H9 (cell line): ENCODE measurements at regions not wholly inside any gene's neighbourhood (a gene's known extent, or its start where the extent isn't known, plus 50 kb on each side); places are given as distances from the start of the nearest gene placed in this dataset.

Source experiments
- DNase-seq: peaks from one replicate; pipeline ENCODE4 v3.0.0-alpha.2; 2017
- H2AFZ ChIP-seq: one replicate; pipeline ENCODE4 v1.6.1; 2013; ENCODE audit warnings: mild to moderate bottlenecking, low read length, control low read depth, moderate library complexity
- H2AK5ac ChIP-seq: 2 replicates; pipeline ENCODE4 v1.6.1; 2013; ENCODE audit warnings: low read length, control low read depth, mixed read lengths; ENCODE audit not compliant: insufficient read length
- H2BK120ac ChIP-seq: one replicate; pipeline ENCODE4 v1.6.1; 2013; ENCODE audit warnings: low read depth, mild to moderate bottlenecking, low read length, control low read depth, inconsistent platforms; ENCODE audit not compliant: poor library complexity, severe bottlenecking
- H2BK12ac ChIP-seq: 2 replicates; pipeline ENCODE4 v1.6.1; 2013; ENCODE audit warnings: low read length, control low read depth, mixed read lengths, low read depth; ENCODE audit not compliant: insufficient read length
- H2BK15ac ChIP-seq: 2 replicates; pipeline ENCODE4 v1.6.1; 2013; ENCODE audit warnings: low read depth, low read length, control low read depth
- H2BK20ac ChIP-seq: one replicate; pipeline ENCODE4 v1.6.1; 2013; ENCODE audit warnings: low read depth, mild to moderate bottlenecking, low read length, control low read depth, inconsistent platforms; ENCODE audit not compliant: poor library complexity, severe bottlenecking
- H2BK5ac ChIP-seq: 2 replicates; pipeline ENCODE4 v1.6.1; 2013; ENCODE audit warnings: low read length, control low read depth, mixed read lengths; ENCODE audit not compliant: insufficient read length
- H3K14ac ChIP-seq: 2 replicates; pipeline ENCODE4 v1.6.1; 2013; ENCODE audit warnings: low read length, control low read depth; ENCODE audit not compliant: insufficient read depth
- H3K18ac ChIP-seq: 2 replicates; pipeline ENCODE4 v1.6.1; 2013; ENCODE audit warnings: low read depth, mild to moderate bottlenecking, mixed read lengths, low read length, control low read depth; ENCODE audit not compliant: insufficient read length
- H3K23ac ChIP-seq: 2 replicates; pipeline ENCODE4 v1.6.1; 2013; ENCODE audit warnings: low read length, control low read depth, mixed read lengths, low read depth; ENCODE audit not compliant: insufficient read length
- H3K23me2 ChIP-seq: 2 replicates; pipeline ENCODE4 v1.6.1; 2013; ENCODE audit warnings: low read depth, mild to moderate bottlenecking, mixed read lengths, low read length, control low read depth; ENCODE audit not compliant: insufficient read length, poor library complexity, severe bottlenecking
- H3K27ac ChIP-seq: 2 replicates; pipeline ENCODE4 v1.5.1; 2013; ENCODE audit warnings: low read length, control low read depth, mixed read lengths, low read depth; ENCODE audit not compliant: insufficient read length
- H3K27me3 ChIP-seq: 2 replicates; pipeline ENCODE4 v1.6.1; 2013; ENCODE audit warnings: low read length, control low read depth, inconsistent platforms; ENCODE audit not compliant: insufficient read depth
- H3K4ac ChIP-seq: 2 replicates; pipeline ENCODE4 v1.6.1; 2013; ENCODE audit warnings: low read depth, mild to moderate bottlenecking, control low read depth, inconsistent platforms, low read length, moderate library complexity
- H3K4me1 ChIP-seq: 2 replicates; pipeline ENCODE4 v1.6.1; 2013; ENCODE audit warnings: low read length, control low read depth, inconsistent platforms; ENCODE audit not compliant: insufficient read depth
- H3K4me2 ChIP-seq: 2 replicates; pipeline ENCODE4 v1.6.1; 2013; ENCODE audit warnings: low read length, control low read depth, mixed read lengths; ENCODE audit not compliant: insufficient read length, insufficient read depth
- H3K56ac ChIP-seq: 2 replicates; pipeline ENCODE4 v1.6.1; 2013; ENCODE audit warnings: low read depth, mild to moderate bottlenecking, mixed read lengths, low read length, control low read depth; ENCODE audit not compliant: insufficient read length
- H3K79me1 ChIP-seq: 2 replicates; pipeline ENCODE4 v1.6.1; 2013; ENCODE audit warnings: low read depth, mild to moderate bottlenecking, moderate library complexity, low read length, control low read depth, inconsistent platforms; ENCODE audit not compliant: insufficient read depth, poor library complexity, severe bottlenecking
- H3K79me2 ChIP-seq: 2 replicates; pipeline ENCODE4 v1.6.1; 2013; ENCODE audit warnings: low read length, control low read depth, inconsistent platforms; ENCODE audit not compliant: insufficient read depth
- H3K9ac ChIP-seq: 2 replicates; pipeline ENCODE4 v1.6.1; 2013; ENCODE audit warnings: low read length, control low read depth, mixed read lengths; ENCODE audit not compliant: insufficient read length; ENCODE audit errors: extremely low read depth
- H3K9me3 ChIP-seq: one replicate; pipeline ENCODE4 v1.6.1; 2013; ENCODE audit warnings: low read depth, low read length, inconsistent platforms; ENCODE audit not compliant: control insufficient read depth
- H3T11ph ChIP-seq: one replicate; pipeline ENCODE4 v1.6.1; 2013; ENCODE audit warnings: mild to moderate bottlenecking, low read length, control low read depth, inconsistent platforms
- H4K20me1 ChIP-seq: one replicate; pipeline ENCODE4 v1.6.1; 2013; ENCODE audit not compliant: control insufficient read depth, insufficient read length, insufficient read depth
- H4K5ac ChIP-seq: 2 replicates; pipeline ENCODE4 v1.6.1; 2013; ENCODE audit warnings: low read depth, mild to moderate bottlenecking, mixed read lengths, low read length, control low read depth; ENCODE audit not compliant: insufficient read length
- H4K8ac ChIP-seq: replicated peaks from 2 replicates; pipeline ENCODE4 v1.6.1; 2013; ENCODE audit warnings: low read length, control low read depth, mixed read lengths, low read depth; ENCODE audit not compliant: insufficient read length
- H4K91ac ChIP-seq: 2 replicates; pipeline ENCODE4 v1.6.1; 2013; ENCODE audit warnings: low read depth, mild to moderate bottlenecking, moderate library complexity, mixed read lengths, low read length, control low read depth; ENCODE audit not compliant: insufficient read length
- H3K27ac Mint-ChIP-seq, 3 experiments: 2 replicates in 2 of 3; 3 replicates in 1 of 3; pipeline ENCODE4 v1.8.0; 2020 to 2021; ENCODE audit warnings: mixed read lengths in 3 of 3, mild to moderate bottlenecking in 1 of 3, moderate library complexity in 1 of 3
- H3K27me3 Mint-ChIP-seq: 2 replicates; pipeline ENCODE4 v1.8.0; 2021; ENCODE audit warnings: low read depth, mild to moderate bottlenecking, moderate library complexity, mixed read lengths
- H3K36me3 Mint-ChIP-seq, 3 experiments: 2 replicates in 2 of 3; 3 replicates in 1 of 3; pipeline ENCODE4 v1.8.0; 2020 to 2021; ENCODE audit warnings: low read depth in 3 of 3, mixed read lengths in 3 of 3; ENCODE audit not compliant: insufficient read depth in 1 of 3
- H3K4me1 Mint-ChIP-seq, 2 experiments: 2 replicates each; pipeline ENCODE4 v1.8.0; 2020; ENCODE audit warnings: mixed read lengths in 2 of 2
- H3K4me3 Mint-ChIP-seq, 2 experiments: 2 replicates in 1 of 2; 3 replicates in 1 of 2; pipeline ENCODE4 v1.8.0; 2020 to 2021; ENCODE audit warnings: mild to moderate bottlenecking in 2 of 2, mixed read lengths in 2 of 2, moderate library complexity in 1 of 2
- H3K9me3 Mint-ChIP-seq, 2 experiments: 2 replicates in 1 of 2; 3 replicates in 1 of 2; pipeline ENCODE4 v1.8.0; 2020; ENCODE audit warnings: mild to moderate bottlenecking in 2 of 2, mixed read lengths in 2 of 2, moderate library complexity in 1 of 2
- WGBS: extraction: QIAGEN DNeasy Blood & Tissue Kit; methylation state at CpG from one replicate; pipeline ENCODE4 v1.1.7; 2013; ENCODE audit warnings: missing lambda C conversion rate, low lambda C conversion rate, mixed read lengths; ENCODE audit not compliant: insufficient read length; ENCODE audit errors: extremely low coverage; 5-methylcytosine and 5-hydroxymethylcytosine counted together
- TF ChIP-seq, protein P1 (sequence below): fragments of 200-600 bp; sonication (generic); conservative IDR thresholded peaks from 3 replicates; pipeline ENCODE4 v1.8.0; 2021; ENCODE audit warnings: antibody characterized with exemption, mild to moderate bottlenecking

- Histone ChIP-seq H3K9me3 (no peaks in the 10 kb centered on the region), H3K23me2 (peaks cover 13% of the 10 kb centered on the region), H4K8ac (no peak overlapping the region), H3K4me2 (peak overlapping the region; percentile 78), H3K27ac (no peak overlapping the region), H3K56ac (no peak overlapping the region), H2AK5ac (no peak overlapping the region), H3K79me2 (no peaks in the 10 kb centered on the region), H4K91ac (no peak overlapping the region), H3K18ac (no peak overlapping the region), H2BK5ac (no peak overlapping the region), H2BK15ac (no peak overlapping the region), H3K79me1 (no peaks in the 10 kb centered on the region), H2AFZ (no peak overlapping the region), H2BK20ac (no peak overlapping the region), H4K20me1 (no peaks in the 10 kb centered on the region), H3K9ac (no peak overlapping the region), H4K5ac (no peak overlapping the region), H3K23ac (no peak overlapping the region), H3K27me3 (no peaks in the 10 kb centered on the region), H3T11ph (no peak overlapping the region), H2BK12ac (no peak overlapping the region), H3K4ac (no peak overlapping the region), H3K14ac (no peak overlapping the region), H2BK120ac (no peak overlapping the region), H3K4me1 (peaks cover 3% of the 10 kb centered on the region; the same call in 1 of the 2 replicates)
- WGBS, result no CpG with 5 or more reads among the region's 4 CpGs
- Mint-ChIP-seq H3K4me1 (peaks cover 15 to 20% of the 10 kb centered on the region in 2 experiments), H3K9me3 (no peaks in the 10 kb centered on the region; a peak in 3 of 5 replicates), H3K36me3 (no peaks in the 10 kb centered on the region), H3K27me3 (peaks cover 4% of the 10 kb centered on the region), H3K27ac (peak overlapping the region in 2 of 3 experiments; percentile 83 to 93; a peak in 3 of 7 replicates), H3K4me3 (peak overlapping the region; percentile 89 to 93)
- TF ChIP-seq, protein P1, sequence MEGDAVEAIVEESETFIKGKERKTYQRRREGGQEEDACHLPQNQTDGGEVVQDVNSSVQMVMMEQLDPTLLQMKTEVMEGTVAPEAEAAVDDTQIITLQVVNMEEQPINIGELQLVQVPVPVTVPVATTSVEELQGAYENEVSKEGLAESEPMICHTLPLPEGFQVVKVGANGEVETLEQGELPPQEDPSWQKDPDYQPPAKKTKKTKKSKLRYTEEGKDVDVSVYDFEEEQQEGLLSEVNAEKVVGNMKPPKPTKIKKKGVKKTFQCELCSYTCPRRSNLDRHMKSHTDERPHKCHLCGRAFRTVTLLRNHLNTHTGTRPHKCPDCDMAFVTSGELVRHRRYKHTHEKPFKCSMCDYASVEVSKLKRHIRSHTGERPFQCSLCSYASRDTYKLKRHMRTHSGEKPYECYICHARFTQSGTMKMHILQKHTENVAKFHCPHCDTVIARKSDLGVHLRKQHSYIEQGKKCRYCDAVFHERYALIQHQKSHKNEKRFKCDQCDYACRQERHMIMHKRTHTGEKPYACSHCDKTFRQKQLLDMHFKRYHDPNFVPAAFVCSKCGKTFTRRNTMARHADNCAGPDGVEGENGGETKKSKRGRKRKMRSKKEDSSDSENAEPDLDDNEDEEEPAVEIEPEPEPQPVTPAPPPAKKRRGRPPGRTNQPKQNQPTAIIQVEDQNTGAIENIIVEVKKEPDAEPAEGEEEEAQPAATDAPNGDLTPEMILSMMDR, result no peak
- DNase-seq, result no peak
Measured at GRCh38 chr6:156685823-156686222, 91.4 kb upstream of the ARID1B start.
